ENCODE measurements at regions not wholly inside any gene's neighbourhood (a gene's known extent, or its start where the extent isn't known, plus 50 kb on each side); places are given as distances from the start of the nearest gene placed in this dataset.

GRCh38 chr7:88442413-88442812 lies 135.7 kb upstream of the STEAP4 start:
- H2BK20ac ChIP-seq (ENCODE audit: low read depth, low read length, poor library complexity, severe bottlenecking): no peak overlapping the region
- H4K8ac ChIP-seq (replicated peaks; ENCODE audit: insufficient read length, low read depth, low read length): no peak overlapping the region
- no peaks in the 10 kb centered on the region for H3K79me2 ChIP-seq (ENCODE audit: insufficient read depth, low read length)
- H3K27ac Mint-ChIP-seq: no peak overlapping the region
- no peaks in the 10 kb centered on the region for H4K20me1 ChIP-seq (ENCODE audit: control insufficient read depth, insufficient read depth, insufficient read length)
- H2BK5ac ChIP-seq (ENCODE audit: insufficient read length, low read length): no peak overlapping the region
- H3K27ac ChIP-seq (ENCODE audit: insufficient read length, low read depth, low read length): no peak overlapping the region
- H2BK120ac ChIP-seq (ENCODE audit: low read depth, low read length, poor library complexity, severe bottlenecking): no peak overlapping the region
- no peak overlapping the region for H3T11ph ChIP-seq (ENCODE audit: low read length)
- DNase-seq: no peak
- H3K18ac ChIP-seq (ENCODE audit: insufficient read length, low read depth, low read length): no peak overlapping the region
- no peaks in the 10 kb centered on the region for H3K23me2 ChIP-seq (ENCODE audit: insufficient read length, low read depth, low read length, poor library complexity, severe bottlenecking)
- H2BK15ac ChIP-seq (ENCODE audit: low read depth, low read length): no peak overlapping the region
- no peak overlapping the region for H3K56ac ChIP-seq (ENCODE audit: insufficient read length, low read depth, low read length)
- H2BK12ac ChIP-seq (ENCODE audit: insufficient read length, low read depth, low read length): no peak overlapping the region
- H3K4ac ChIP-seq (ENCODE audit: low read depth, low read length): no peak overlapping the region
- peaks cover 3 to 5% of the 10 kb centered on the region in 2 experiments for H3K4me1 Mint-ChIP-seq
- TF ChIP-seq CTCF (conservative IDR thresholded peaks at IDR 0.05): no peak
- no peak overlapping the region for H3K4me2 ChIP-seq (ENCODE audit: insufficient read depth, insufficient read length, low read length)
- H2AK5ac ChIP-seq (ENCODE audit: insufficient read length, low read length): no peak overlapping the region
- no peaks in the 10 kb centered on the region for H3K79me1 ChIP-seq (ENCODE audit: insufficient read depth, low read depth, low read length, poor library complexity, severe bottlenecking)
- H3K14ac ChIP-seq (ENCODE audit: insufficient read depth, low read length): no peak overlapping the region
- H3K27me3 ChIP-seq (ENCODE audit: insufficient read depth, low read length): no peaks in the 10 kb centered on the region
- H3K23ac ChIP-seq (ENCODE audit: insufficient read length, low read depth, low read length): no peak overlapping the region
- H3K4me3 Mint-ChIP-seq: no peak overlapping the region
- H3K9me3 Mint-ChIP-seq: no peaks in the 10 kb centered on the region
- WGBS (ENCODE audit: extremely low coverage, insufficient read length, low lambda C conversion rate): no CpG with 5 or more reads among the region's 1 CpG
- no peak overlapping the region for H2AFZ ChIP-seq (ENCODE audit: low read length)
- no peaks in the 10 kb centered on the region for H3K27me3 Mint-ChIP-seq (ENCODE audit: low read depth)
- no peaks in the 10 kb centered on the region for H3K4me1 ChIP-seq (ENCODE audit: insufficient read depth, low read length)
- H3K36me3 Mint-ChIP-seq (ENCODE audit: insufficient read depth in 1 of 3, low read depth in 3 of 3): no peaks in the 10 kb centered on the region; a peak in 2 of 7 replicates
- H3K9ac ChIP-seq (ENCODE audit: extremely low read depth, insufficient read length, low read length): no peak overlapping the region
- no peaks in the 10 kb centered on the region for H3K9me3 ChIP-seq (ENCODE audit: control insufficient read depth, low read depth, low read length)
- H4K5ac ChIP-seq (ENCODE audit: insufficient read length, low read depth, low read length): no peak overlapping the region
- H4K91ac ChIP-seq (ENCODE audit: insufficient read length, low read depth, low read length): no peak overlapping the region
